ENCODE measurements at regions not wholly inside any gene's neighbourhood (a gene's known extent, or its start where the extent isn't known, plus 50 kb on each side); places are given as distances from the start of the nearest gene placed in this dataset.

GRCh38 chr9:120338340-120338739, 241.6 kb downstream of the CDK5RAP2 start:
- TF ChIP-seq CTCF (IDR thresholded peaks at IDR 0.05) = no peak
- H3K4me3 Mint-ChIP-seq = no peak overlapping the region
- H3K4me1 Mint-ChIP-seq = peaks cover 13% of the 10 kb centered on the region
- peaks cover 3% of the 10 kb centered on the region for H3K9me3 Mint-ChIP-seq
- peaks cover 4% of the 10 kb centered on the region for H3K27me3 Mint-ChIP-seq (ENCODE audit: low read depth, poor library complexity)
- no peak for DNase-seq
- H3K27ac Mint-ChIP-seq = no peak overlapping the region
- no peaks in the 10 kb centered on the region for H3K36me3 Mint-ChIP-seq (ENCODE audit: low read depth)

GRCh38 chr9:120337131-120337530, 242.8 kb downstream of the CDK5RAP2 start:
- no peak for TF ChIP-seq CTCF (IDR thresholded peaks at IDR 0.05)
- Mint-ChIP-seq H3K27me3 (ENCODE audit: low read depth, poor library complexity) (peaks cover 10% of the 10 kb centered on the region), H3K9me3 (peaks cover 3% of the 10 kb centered on the region), H3K27ac (no peak overlapping the region), H3K36me3 (ENCODE audit: low read depth) (no peaks in the 10 kb centered on the region), H3K4me3 (no peak overlapping the region), H3K4me1 (peaks cover 13% of the 10 kb centered on the region)
- no peak for DNase-seq

- no peak for TF ChIP-seq CTCF (IDR thresholded peaks at IDR 0.05)
- Mint-ChIP-seq H3K4me1 (peaks cover 13% of the 10 kb centered on the region), H3K27ac (no peak overlapping the region)
These were observed 243.2 kb downstream of the CDK5RAP2 start for GRCh38 chr9:120336753-120337090.

GRCh38 chr9:120336021-120336752, 243.8 kb downstream of the CDK5RAP2 start:
- Mint-ChIP-seq H3K9me3 (peaks cover 2% of the 10 kb centered on the region), H3K4me1 (peaks cover 13% of the 10 kb centered on the region), H3K27ac (peak overlapping the region; percentile 83), H3K4me3 (no peak overlapping the region), H3K36me3 (ENCODE audit: low read depth) (no peaks in the 10 kb centered on the region), H3K27me3 (ENCODE audit: low read depth, poor library complexity) (peaks cover 12% of the 10 kb centered on the region)
- DNase-seq = no peak
- TF ChIP-seq CTCF (IDR thresholded peaks at IDR 0.05) = no peak

More at GRCh38 chr9:120336753-120337090, 243.2 kb downstream of the CDK5RAP2 start:
- H3K4me3 Mint-ChIP-seq = no peak overlapping the region
- no peaks in the 10 kb centered on the region for H3K36me3 Mint-ChIP-seq (ENCODE audit: low read depth)
- no peak for DNase-seq
- H3K27me3 Mint-ChIP-seq (ENCODE audit: low read depth, poor library complexity) = peaks cover 12% of the 10 kb centered on the region
- no peaks in the 10 kb centered on the region for H3K9me3 Mint-ChIP-seq

- Mint-ChIP-seq H3K4me1 (peaks cover 13% of the 10 kb centered on the region), H3K27me3 (ENCODE audit: low read depth, poor library complexity) (peaks cover 21% of the 10 kb centered on the region), H3K9me3 (peaks cover 11% of the 10 kb centered on the region), H3K27ac (no peak overlapping the region), H3K36me3 (ENCODE audit: low read depth) (no peaks in the 10 kb centered on the region), H3K4me3 (no peak overlapping the region)
- no peak for TF ChIP-seq CTCF (IDR thresholded peaks at IDR 0.05)
- no peak for DNase-seq
These were observed 248.1 kb downstream of the CDK5RAP2 start for GRCh38 chr9:120331913-120332312.

- Mint-ChIP-seq H3K4me3 (no peak overlapping the region), H3K27me3 (ENCODE audit: low read depth, poor library complexity) (peaks cover 27% of the 10 kb centered on the region), H3K4me1 (peaks cover 23% of the 10 kb centered on the region), H3K36me3 (ENCODE audit: low read depth) (no peaks in the 10 kb centered on the region), H3K9me3 (peaks cover 11% of the 10 kb centered on the region), H3K27ac (no peak overlapping the region)
- no peak for TF ChIP-seq CTCF (IDR thresholded peaks at IDR 0.05)
- DNase-seq = no peak
These were observed 249.9 kb downstream of the CDK5RAP2 start for GRCh38 chr9:120330031-120330430.

All from nephron progenitor cell (in vitro differentiated cells).